ENCODE measurements at regions not wholly inside any gene's neighbourhood (a gene's known extent, or its start where the extent isn't known, plus 50 kb on each side); places are given as distances from the start of the nearest gene placed in this dataset.

- Histone ChIP-seq H3K4me1 (ENCODE audit: control insufficient read depth in 2 of 2, insufficient read depth in 2 of 2, low read length in 2 of 2) (no peaks in the 10 kb centered on the region), H3K27me3 (ENCODE audit: control insufficient read depth in 2 of 2, insufficient read depth in 2 of 2, low read length in 2 of 2) (no peaks in the 10 kb centered on the region), H3K9ac (ENCODE audit: low read depth in 1 of 2, low read length in 2 of 2) (no peak overlapping the region), H3K4me3 (ENCODE audit: low read length in 2 of 2) (no peak overlapping the region), H3K9me3 (ENCODE audit: control insufficient read depth in 2 of 2, low read length in 2 of 2) (no peaks in the 10 kb centered on the region), H3K36me3 (ENCODE audit: control insufficient read depth in 2 of 2, insufficient read depth in 2 of 2, low read length in 2 of 2) (no peaks in the 10 kb centered on the region), H3K27ac (ENCODE audit: low read depth in 2 of 2, low read length in 2 of 2) (no peak overlapping the region)
These were observed 264.5 kb upstream of the UBASH3B start for GRCh38 chr11:122391049-122391448.

GRCh38 chr11:122383186-122383585, 267.2 kb upstream of the BLID start:
- no peak overlapping the region for H3K4me3 ChIP-seq (ENCODE audit: low read length in 2 of 2)
- H3K9me3 ChIP-seq (ENCODE audit: control insufficient read depth in 2 of 2, low read length in 2 of 2): no peaks in the 10 kb centered on the region
- no peak overlapping the region for H3K27ac ChIP-seq (ENCODE audit: low read depth in 2 of 2, low read length in 2 of 2)

DNA sequence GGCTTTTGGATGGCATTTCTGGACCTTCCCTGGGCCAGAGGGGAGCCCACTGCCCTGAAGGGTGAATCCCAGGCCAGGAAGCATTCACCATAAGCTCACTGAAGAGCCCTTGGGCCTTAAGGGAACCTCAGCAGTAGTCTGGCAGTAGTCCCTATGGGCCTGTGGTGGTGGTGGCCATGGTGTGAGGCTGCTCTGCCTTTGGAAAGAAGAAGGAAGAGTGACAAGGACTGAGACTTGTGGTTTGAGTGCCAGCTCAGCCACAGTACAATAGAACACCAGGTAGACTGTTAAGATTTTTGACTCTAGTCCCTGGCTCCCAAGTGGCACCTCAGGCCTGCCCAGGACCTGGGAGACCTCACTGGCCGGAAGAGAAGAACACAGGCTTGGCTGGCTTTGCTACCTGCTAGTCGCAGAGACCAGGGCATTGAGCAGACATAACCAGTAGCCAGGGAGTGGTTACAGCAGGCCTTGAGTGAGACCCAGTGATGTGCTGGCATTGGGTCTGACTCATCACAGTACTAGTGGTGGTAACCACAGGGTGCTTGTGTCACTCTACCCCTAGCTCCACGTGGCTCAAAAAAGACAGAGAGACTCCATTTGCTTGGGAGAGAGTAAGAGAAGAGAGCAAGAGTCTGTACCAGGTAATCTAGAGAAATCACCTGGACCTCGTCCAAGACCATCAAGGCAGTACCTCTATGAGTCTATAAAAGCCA, 259.8 kb upstream of the BLID start:
- Histone ChIP-seq H3K27ac (ENCODE audit: low read depth in 2 of 2, low read length in 2 of 2) (no peak overlapping the region), H3K4me1 (ENCODE audit: control insufficient read depth in 2 of 2, insufficient read depth in 2 of 2, low read length in 2 of 2) (no peaks in the 10 kb centered on the region), H3K9ac (ENCODE audit: low read depth in 1 of 2, low read length in 2 of 2) (no peak overlapping the region), H3K4me3 (ENCODE audit: low read length in 2 of 2) (no peak overlapping the region), H3K9me3 (ENCODE audit: control insufficient read depth in 2 of 2, low read length in 2 of 2) (peaks cover 0 to 6% of the 10 kb centered on the region in 2 donors), H3K27me3 (ENCODE audit: control insufficient read depth in 2 of 2, insufficient read depth in 2 of 2, low read length in 2 of 2) (no peaks in the 10 kb centered on the region), H3K36me3 (ENCODE audit: control insufficient read depth in 2 of 2, insufficient read depth in 2 of 2, low read length in 2 of 2) (no peaks in the 10 kb centered on the region)

More at GRCh38 chr11:122383186-122383585, 267.2 kb upstream of the BLID start:
- H3K27me3 ChIP-seq (ENCODE audit: control insufficient read depth in 2 of 2, insufficient read depth in 2 of 2, low read length in 2 of 2): no peaks in the 10 kb centered on the region
- H3K9ac ChIP-seq (ENCODE audit: low read depth in 1 of 2, low read length in 2 of 2): no peak overlapping the region
- no peaks in the 10 kb centered on the region for H3K4me1 ChIP-seq (ENCODE audit: control insufficient read depth in 2 of 2, insufficient read depth in 2 of 2, low read length in 2 of 2)
- no peaks in the 10 kb centered on the region for H3K36me3 ChIP-seq (ENCODE audit: control insufficient read depth in 2 of 2, insufficient read depth in 2 of 2, low read length in 2 of 2)

- no peaks in the 10 kb centered on the region for H3K27me3 ChIP-seq (ENCODE audit: control insufficient read depth in 2 of 2, insufficient read depth in 2 of 2, low read length in 2 of 2)
- H3K9me3 ChIP-seq (ENCODE audit: control insufficient read depth in 2 of 2, low read length in 2 of 2): peaks cover 0 to 6% of the 10 kb centered on the region in 2 donors
- H3K9ac ChIP-seq (ENCODE audit: low read depth in 1 of 2, low read length in 2 of 2): no peak overlapping the region
- no peaks in the 10 kb centered on the region for H3K36me3 ChIP-seq (ENCODE audit: control insufficient read depth in 2 of 2, insufficient read depth in 2 of 2, low read length in 2 of 2)
- no peaks in the 10 kb centered on the region for H3K4me1 ChIP-seq (ENCODE audit: control insufficient read depth in 2 of 2, insufficient read depth in 2 of 2, low read length in 2 of 2)
- H3K27ac ChIP-seq (ENCODE audit: low read depth in 2 of 2, low read length in 2 of 2): no peak overlapping the region
- no peak overlapping the region for H3K4me3 ChIP-seq (ENCODE audit: low read length in 2 of 2)
These were observed 252.8 kb upstream of the BLID start for GRCh38 chr11:122368796-122369195.

DNA sequence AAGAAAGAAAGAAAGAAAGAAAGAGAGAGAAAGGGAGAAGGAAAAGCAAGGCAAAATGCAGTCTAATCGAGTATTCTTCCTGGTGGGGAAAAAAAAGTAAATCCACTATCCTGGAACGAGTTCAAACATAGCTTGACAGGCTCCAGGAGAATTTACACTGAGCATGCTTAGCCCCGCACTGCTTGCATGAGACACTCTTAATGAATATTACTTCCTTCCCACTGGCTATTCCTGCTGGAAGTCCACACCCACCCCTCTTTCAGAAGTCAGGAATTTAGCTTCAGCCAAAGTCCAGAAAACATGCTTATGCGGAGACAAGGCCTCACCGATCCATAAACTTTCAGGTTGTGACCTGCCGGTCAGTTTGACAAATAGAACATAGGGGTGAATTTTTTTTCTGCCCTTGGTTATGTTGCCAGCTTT, 251.8 kb upstream of the BLID start:
- H3K9ac ChIP-seq (ENCODE audit: low read depth in 1 of 2, low read length in 2 of 2): no peak overlapping the region
- no peaks in the 10 kb centered on the region for H3K36me3 ChIP-seq (ENCODE audit: control insufficient read depth in 2 of 2, insufficient read depth in 2 of 2, low read length in 2 of 2)
- no peak overlapping the region for H3K27ac ChIP-seq (ENCODE audit: low read depth in 2 of 2, low read length in 2 of 2)
- peaks cover 0 to 6% of the 10 kb centered on the region in 2 donors for H3K9me3 ChIP-seq (ENCODE audit: control insufficient read depth in 2 of 2, low read length in 2 of 2)
- H3K4me3 ChIP-seq (ENCODE audit: low read length in 2 of 2): no peak overlapping the region
- H3K4me1 ChIP-seq (ENCODE audit: control insufficient read depth in 2 of 2, insufficient read depth in 2 of 2, low read length in 2 of 2): no peaks in the 10 kb centered on the region
- H3K27me3 ChIP-seq (ENCODE audit: control insufficient read depth in 2 of 2, insufficient read depth in 2 of 2, low read length in 2 of 2): no peaks in the 10 kb centered on the region

GRCh38 chr11:122365610-122366360, 249.8 kb upstream of the BLID start:
- no peak overlapping the region for H3K27ac ChIP-seq (ENCODE audit: low read depth in 2 of 2, low read length in 2 of 2)
- no peak overlapping the region for H3K9ac ChIP-seq (ENCODE audit: low read depth in 1 of 2, low read length in 2 of 2)
- H3K4me3 ChIP-seq (ENCODE audit: low read length in 2 of 2): no peak overlapping the region
- no peaks in the 10 kb centered on the region for H3K9me3 ChIP-seq (ENCODE audit: control insufficient read depth in 2 of 2, low read length in 2 of 2)
- H3K36me3 ChIP-seq (ENCODE audit: control insufficient read depth in 2 of 2, insufficient read depth in 2 of 2, low read length in 2 of 2): no peaks in the 10 kb centered on the region
- H3K4me1 ChIP-seq (ENCODE audit: control insufficient read depth in 2 of 2, insufficient read depth in 2 of 2, low read length in 2 of 2): no peaks in the 10 kb centered on the region
- no peaks in the 10 kb centered on the region for H3K27me3 ChIP-seq (ENCODE audit: control insufficient read depth in 2 of 2, insufficient read depth in 2 of 2, low read length in 2 of 2)

- Histone ChIP-seq H3K27ac (ENCODE audit: low read depth in 2 of 2, low read length in 2 of 2) (no peak overlapping the region), H3K27me3 (ENCODE audit: control insufficient read depth in 2 of 2, insufficient read depth in 2 of 2, low read length in 2 of 2) (no peaks in the 10 kb centered on the region), H3K9ac (ENCODE audit: low read depth in 1 of 2, low read length in 2 of 2) (no peak overlapping the region), H3K4me3 (ENCODE audit: low read length in 2 of 2) (no peak overlapping the region), H3K4me1 (ENCODE audit: control insufficient read depth in 2 of 2, insufficient read depth in 2 of 2, low read length in 2 of 2) (no peaks in the 10 kb centered on the region), H3K9me3 (ENCODE audit: control insufficient read depth in 2 of 2, low read length in 2 of 2) (peaks cover 0 to 2% of the 10 kb centered on the region in 2 donors), H3K36me3 (ENCODE audit: control insufficient read depth in 2 of 2, insufficient read depth in 2 of 2, low read length in 2 of 2) (no peaks in the 10 kb centered on the region)
These were observed 247.3 kb upstream of the BLID start for GRCh38 chr11:122363296-122363695.

- Histone ChIP-seq H3K9ac (ENCODE audit: low read depth in 1 of 2, low read length in 2 of 2) (no peak overlapping the region), H3K27ac (ENCODE audit: low read depth in 2 of 2, low read length in 2 of 2) (no peak overlapping the region), H3K27me3 (ENCODE audit: control insufficient read depth in 2 of 2, insufficient read depth in 2 of 2, low read length in 2 of 2) (no peaks in the 10 kb centered on the region), H3K4me3 (ENCODE audit: low read length in 2 of 2) (no peak overlapping the region), H3K9me3 (ENCODE audit: control insufficient read depth in 2 of 2, low read length in 2 of 2) (peaks cover 0 to 2% of the 10 kb centered on the region in 2 donors), H3K36me3 (ENCODE audit: control insufficient read depth in 2 of 2, insufficient read depth in 2 of 2, low read length in 2 of 2) (no peaks in the 10 kb centered on the region), H3K4me1 (ENCODE audit: control insufficient read depth in 2 of 2, insufficient read depth in 2 of 2, low read length in 2 of 2) (no peaks in the 10 kb centered on the region)
These were observed 246.4 kb upstream of the BLID start for GRCh38 chr11:122362381-122362780.

DNA sequence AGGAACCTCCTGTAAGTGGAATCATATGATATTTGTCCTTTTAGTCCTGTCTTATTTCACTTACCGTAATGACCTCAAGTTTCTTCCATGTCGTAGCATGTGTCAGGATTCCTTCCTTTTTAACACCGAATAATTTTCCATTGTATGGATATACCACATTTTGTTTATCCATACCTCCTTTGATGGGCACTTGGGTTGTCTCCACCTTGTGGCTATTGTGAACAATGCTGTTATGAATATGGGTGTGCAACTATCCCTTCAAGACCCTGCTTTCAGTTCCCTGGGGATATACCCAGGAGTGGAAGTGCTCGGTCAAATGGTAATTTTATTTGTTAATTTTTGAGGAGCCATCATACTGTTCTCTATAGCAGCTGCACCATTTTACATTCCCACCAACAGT, 244.9 kb upstream of the BLID start:
- Histone ChIP-seq H3K27ac (ENCODE audit: low read depth in 2 of 2, low read length in 2 of 2) (no peak overlapping the region), H3K36me3 (ENCODE audit: control insufficient read depth in 2 of 2, insufficient read depth in 2 of 2, low read length in 2 of 2) (no peaks in the 10 kb centered on the region), H3K9me3 (ENCODE audit: control insufficient read depth in 2 of 2, low read length in 2 of 2) (peaks cover 0 to 2% of the 10 kb centered on the region in 2 donors), H3K4me3 (ENCODE audit: low read length in 2 of 2) (no peak overlapping the region), H3K27me3 (ENCODE audit: control insufficient read depth in 2 of 2, insufficient read depth in 2 of 2, low read length in 2 of 2) (no peaks in the 10 kb centered on the region), H3K9ac (ENCODE audit: low read depth in 1 of 2, low read length in 2 of 2) (no peak overlapping the region), H3K4me1 (ENCODE audit: control insufficient read depth in 2 of 2, insufficient read depth in 2 of 2, low read length in 2 of 2) (no peaks in the 10 kb centered on the region)

DNA sequence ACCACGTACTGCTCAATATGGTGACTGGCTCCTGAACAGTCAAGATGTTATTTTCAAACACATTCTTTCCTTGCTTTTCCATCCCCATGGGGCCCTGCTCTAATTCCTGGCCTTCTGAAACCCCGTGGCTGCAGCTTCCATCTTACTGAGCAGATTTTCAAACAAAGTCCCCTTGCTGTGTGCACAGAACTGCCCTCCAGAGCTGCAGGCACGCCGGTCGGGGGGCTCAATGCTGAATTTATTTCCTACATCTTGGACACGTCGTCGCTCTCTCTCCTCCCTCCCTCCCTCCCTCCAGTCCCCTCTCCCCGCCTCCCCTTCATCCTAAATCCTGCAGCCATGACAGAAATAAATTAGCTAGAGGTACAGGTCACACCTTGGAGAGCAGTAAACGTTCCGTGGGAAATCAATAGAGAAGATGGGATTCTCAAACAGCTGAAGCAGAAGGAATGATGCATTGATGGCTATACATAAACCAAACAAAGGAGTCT, 243.1 kb upstream of the BLID start:
- Histone ChIP-seq H3K27ac (ENCODE audit: low read depth in 2 of 2, low read length in 2 of 2) (no peak overlapping the region), H3K4me1 (ENCODE audit: control insufficient read depth in 2 of 2, insufficient read depth in 2 of 2, low read length in 2 of 2) (no peaks in the 10 kb centered on the region), H3K9ac (ENCODE audit: low read depth in 1 of 2, low read length in 2 of 2) (no peak overlapping the region), H3K36me3 (ENCODE audit: control insufficient read depth in 2 of 2, insufficient read depth in 2 of 2, low read length in 2 of 2) (no peaks in the 10 kb centered on the region), H3K9me3 (ENCODE audit: control insufficient read depth in 2 of 2, low read length in 2 of 2) (peaks cover 0 to 2% of the 10 kb centered on the region in 2 donors), H3K4me3 (ENCODE audit: low read length in 2 of 2) (no peak overlapping the region), H3K27me3 (ENCODE audit: control insufficient read depth in 2 of 2, insufficient read depth in 2 of 2, low read length in 2 of 2) (no peaks in the 10 kb centered on the region)

All from mucosa of rectum (tissue), 2 donors.